CD4-positive, alpha-beta T cell (primary cell): ENCODE measurements at regions not wholly inside any gene's neighbourhood (a gene's known extent, or its start where the extent isn't known, plus 50 kb on each side); places are given as distances from the start of the nearest gene placed in this dataset.
"Not testable (repeated sequence)": the region's sequence is repeated elsewhere in the genome, so short reads cannot be mapped to it uniquely, and the experiment has no call there.

Experiments used
- ATAC-seq: fragments of 200-7000 bp; cut with Tn5 transposase; one replicate; pipeline ENCODE4 v1.10.0; 2022; ENCODE audit warnings: mild to moderate bottlenecking; ENCODE audit not compliant: poor library complexity
- CTCF ChIA-PET: fragments of 350-600 bp; sonication (Branson Sonifier 250); formaldehyde crosslinking; loops from one replicate; lab custom pipeline; 2021; ENCODE audit warnings: antibody characterized with exemption, inconsistent platforms; lab: Charles Lee
- POLR2A ChIA-PET: fragments of 350-600 bp; sonication (Branson Sonifier 250); formaldehyde crosslinking; loops from one replicate; lab custom pipeline; 2021; ENCODE audit warnings: antibody characterized with exemption, inconsistent platforms; lab: Charles Lee
- DNase-seq, 14 experiments: peaks; one replicate each; pipeline ENCODE4 v3.0.0-alpha.2; 2013 to 2020; ENCODE audit warnings: mixed read lengths in 2 of 14
- H3K27ac ChIP-seq, 2 donors: one replicate each; pipeline versions ENCODE4 v1.5.1 to v1.7.0; 2013; ENCODE audit warnings: low read length in 2 of 2, low read depth in 1 of 2, mild to moderate bottlenecking in 1 of 2
- H3K27me3 ChIP-seq, 2 experiments: 1 replicate in 1 of 2; 2 replicates in 1 of 2; pipeline versions ENCODE4 v1.6.1 to v1.7.0; 2013; ENCODE audit warnings: low read length in 2 of 2, control low read depth in 1 of 2, mild to moderate bottlenecking in 1 of 2, moderate library complexity in 1 of 2; ENCODE audit not compliant: insufficient read depth in 2 of 2, control insufficient read depth in 1 of 2
- H3K36me3 ChIP-seq: one replicate; pipeline ENCODE4 v1.6.1; 2013; ENCODE audit warnings: low read length, control low read depth; ENCODE audit not compliant: insufficient read depth
- H3K4me1 ChIP-seq: one replicate; pipeline ENCODE4 v1.6.1; 2013; ENCODE audit warnings: low read length, control low read depth; ENCODE audit not compliant: insufficient read depth
- H3K4me3 ChIP-seq: one replicate; pipeline ENCODE4 v1.5.1; 2013; ENCODE audit warnings: mild to moderate bottlenecking, low read length, moderate library complexity
- H3K9me3 ChIP-seq, 2 experiments: 1 replicate in 1 of 2; 2 replicates in 1 of 2; pipeline versions ENCODE4 v1.6.1 to v1.7.0; 2013; ENCODE audit warnings: low read length in 2 of 2, mild to moderate bottlenecking in 2 of 2, control low read depth in 1 of 2, moderate library complexity in 1 of 2; ENCODE audit not compliant: control insufficient read depth in 1 of 2, insufficient read depth in 1 of 2
- H3K27ac Mint-ChIP-seq: one replicate; pipeline ENCODE4 v1.8.0; 2020; ENCODE audit warnings: mixed read lengths
- H3K27me3 Mint-ChIP-seq: one replicate; pipeline ENCODE4 v1.8.0; 2021; ENCODE audit warnings: mixed read lengths
- H3K36me3 Mint-ChIP-seq: one replicate; pipeline ENCODE4 v1.8.0; 2021; ENCODE audit warnings: low read depth, mixed read lengths
- H3K4me1 Mint-ChIP-seq: one replicate; pipeline ENCODE4 v1.8.0; 2021; ENCODE audit warnings: low read depth, mixed read lengths
- H3K4me3 Mint-ChIP-seq: one replicate; pipeline ENCODE4 v1.8.0; 2020; ENCODE audit warnings: mild to moderate bottlenecking, mixed read lengths
- H3K9me3 Mint-ChIP-seq: one replicate; pipeline ENCODE4 v1.8.0; 2020; ENCODE audit warnings: mixed read lengths
- CTCF ChIP-seq: fragments of 200-600 bp; IDR thresholded peaks from one replicate; pipeline ENCODE4 v1.8.0; 2022; ENCODE audit warnings: antibody characterized with exemption, mild to moderate bottlenecking
- intact Hi-C, 2 experiments: fragments of 100-400 bp; cut with DNase I in 1 of 2; cut with micrococcal nuclease in 1 of 2; formaldehyde crosslinking; loops; one replicate each; pipeline versions ENCODE4 v1.15.1 to v1.9.0; 2023 to 2025; cut with DNase I, micrococcal nuclease

- no peaks in the 10 kb centered on the region for H3K4me1 Mint-ChIP-seq
- no peaks in the 10 kb centered on the region for H3K9me3 ChIP-seq
- H3K36me3 Mint-ChIP-seq, result no peaks in the 10 kb centered on the region
- H3K4me3 ChIP-seq, result no peak overlapping the region
- no peaks in the 10 kb centered on the region for H3K27me3 Mint-ChIP-seq
- no peak for ATAC-seq
- no peaks in the 10 kb centered on the region for H3K36me3 ChIP-seq
- H3K9me3 Mint-ChIP-seq, result no peaks in the 10 kb centered on the region
- ChIA-PET POLR2A (no interaction called here), CTCF (no interaction called here)
- no peaks in the 10 kb centered on the region for H3K27me3 ChIP-seq
- H3K4me1 ChIP-seq, result no peaks in the 10 kb centered on the region
- no peak overlapping the region for H3K27ac Mint-ChIP-seq
- no peak overlapping the region for H3K27ac ChIP-seq
- intact Hi-C loops, result no loop called here
- TF ChIP-seq CTCF, result no peak
- H3K4me3 Mint-ChIP-seq, result no peak overlapping the region
- DNase-seq, result no peak
These were observed 429.4 kb upstream of the AKR1E2 start for GRCh38 chr10:4396401-4397283.

GRCh38 chr10:4395731-4396130 is 430.3 kb upstream of the AKR1E2 start:
- no peaks in the 10 kb centered on the region for H3K4me1 ChIP-seq
- H3K36me3 ChIP-seq, result no peaks in the 10 kb centered on the region
- H3K27ac Mint-ChIP-seq, result no peak overlapping the region
- H3K9me3 ChIP-seq, result no peaks in the 10 kb centered on the region
- no peak overlapping the region for H3K27ac ChIP-seq
- intact Hi-C loops, result no loop called here
- no peaks in the 10 kb centered on the region for H3K4me1 Mint-ChIP-seq
- no peak overlapping the region for H3K4me3 Mint-ChIP-seq
- H3K27me3 Mint-ChIP-seq, result no peaks in the 10 kb centered on the region
- H3K4me3 ChIP-seq, result no peak overlapping the region
- ATAC-seq (no peak), DNase-seq (no peak)
- TF ChIP-seq CTCF, result no peak
- H3K27me3 ChIP-seq, result no peaks in the 10 kb centered on the region
- ChIA-PET CTCF (no interaction called here), POLR2A (no interaction called here)
- no peaks in the 10 kb centered on the region for H3K36me3 Mint-ChIP-seq
- no peaks in the 10 kb centered on the region for H3K9me3 Mint-ChIP-seq

- H3K4me3 ChIP-seq, H3K27me3 Mint-ChIP-seq, H3K27me3 ChIP-seq, H3K36me3 Mint-ChIP-seq, H3K36me3 ChIP-seq, ATAC-seq, H3K9me3 ChIP-seq, H3K4me1 Mint-ChIP-seq, H3K4me1 ChIP-seq, CTCF ChIA-PET, POLR2A ChIA-PET, intact Hi-C loops, H3K27ac Mint-ChIP-seq, DNase-seq, H3K9me3 Mint-ChIP-seq, H3K4me3 Mint-ChIP-seq, H3K27ac ChIP-seq: not testable (repeated sequence)
These were observed 431.6 kb upstream of the AKR1E2 start for GRCh38 chr10:4394455-4394854.
